ENCODE measurements at regions not wholly inside any gene's neighbourhood (a gene's known extent, or its start where the extent isn't known, plus 50 kb on each side); places are given as distances from the start of the nearest gene placed in this dataset.

- TF ChIP-seq ZBTB20 (tag by site-specific recombination; IDR thresholded peaks at IDR 0.05) = no peak
- TF ChIP-seq ZNF366 (tag by site-specific recombination; conservative IDR thresholded peaks at IDR 0.05) = no peak
These were observed 91.2 kb upstream of the NGF start for GRCh38 chr1:115429241-115429640.
